A549 (cell line): ENCODE measurements at regions not wholly inside any gene's neighbourhood (a gene's known extent, or its start where the extent isn't known, plus 50 kb on each side); places are given as distances from the start of the nearest gene placed in this dataset.

Experiments
- ATAC-seq, 2 experiments: fragments of 200-7000 bp in 1 of 2; fragments of >200 bp in 1 of 2; cut with Nextera tagmentation in 1 of 2; cut with Tn5 transposase in 1 of 2; 3 replicates each; pipeline versions ENCODE4 v1.8.0 to v1.9.1; 2018 to 2020; ENCODE audit warnings: mild to moderate bottlenecking in 1 of 2, moderate library complexity in 1 of 2
- CTCF ChIA-PET: fragments of 300-600 bp; sonication (Branson Sonifier 250); formaldehyde crosslinking; extraction: SDS; loops from one replicate; lab custom pipeline; 2021; ENCODE audit warnings: antibody characterized with exemption, inconsistent platforms; lab: Yijun Ruan, JAX
- POLR2A ChIA-PET: fragments of 350-600 bp; formaldehyde crosslinking; extraction: SDS; loops from one replicate; lab custom pipeline; 2021; ENCODE audit warnings: antibody characterized with exemption, inconsistent platforms; lab: Yijun Ruan, JAX
- DNase-seq, 2 experiments: peaks; one replicate each; pipeline versions ENCODE4 v3.0.0 to v3.0.0-alpha.2; 2011 to 2016; ENCODE audit warnings: low read depth in 1 of 2, low spot score in 1 of 2
- FAIRE-seq: peaks from 2 replicates; lab custom pipeline; 2011; peaks lifted over from hg19 to GRCh38; lab: Jason Lieb, UNC
- H3K27ac ChIP-seq, 2 experiments: fragments of >200 bp; sonication (Bioruptor Twin); formaldehyde crosslinking; 3 replicates each; pipeline ENCODE4 v1.5.1; 2016 to 2017
- H3K4me1 ChIP-seq: fragments of >200 bp; sonication (Bioruptor Twin); formaldehyde crosslinking; 3 replicates; pipeline ENCODE4 v1.6.1; 2016
- H3K4me2 ChIP-seq: fragments of >200 bp; sonication (Bioruptor Twin); formaldehyde crosslinking; 3 replicates; pipeline ENCODE4 v1.6.1; 2016
- H3K4me3 ChIP-seq: fragments of >200 bp; sonication (Bioruptor Twin); formaldehyde crosslinking; 3 replicates; pipeline ENCODE4 v1.5.1; 2016
- H3K9me3 ChIP-seq: fragments of >200 bp; sonication (Bioruptor Twin); formaldehyde crosslinking; 3 replicates; pipeline ENCODE4 v1.6.1; 2016
- BCL3 ChIP-seq: fragments of >200 bp; sonication (Bioruptor Twin); formaldehyde crosslinking; IDR thresholded peaks from 3 replicates; pipeline ENCODE4 v1.6.1; 2016
- CBX2 ChIP-seq: fragments of 200-600 bp; sonication (generic); IDR thresholded peaks from 2 replicates; pipeline ENCODE4 v1.6.1; 2016; ENCODE audit warnings: low read depth, mild to moderate bottlenecking, borderline replicate concordance
- E2F6 ChIP-seq: IDR thresholded peaks from 2 replicates; pipeline ENCODE4 v1.6.1; 2012; ENCODE audit warnings: low read depth, borderline replicate concordance
- FOSL2 ChIP-seq, 2 experiments: fragments of 450-650 bp in 1 of 2; fragments of >200 bp in 1 of 2; sonication (Bioruptor Twin) in 1 of 2; formaldehyde crosslinking; IDR thresholded peaks; 2 replicates each; pipeline versions ENCODE4 v1.5.0 to v1.6.1; 2016 to 2020; ENCODE audit warnings: mild to moderate bottlenecking in 1 of 2, moderate library complexity in 1 of 2
- HES2 ChIP-seq: fragments of >200 bp; sonication (Bioruptor Twin); formaldehyde crosslinking; IDR thresholded peaks from 2 replicates; pipeline ENCODE4 v1.6.1; 2016
- HEYL ChIP-seq: fragments of 250-450 bp; sonication (Bioruptor Pico); IDR thresholded peaks from 2 replicates; pipeline ENCODE4 v1.8.0; 2021; ENCODE audit warnings: mild to moderate bottlenecking, moderate library complexity
- MAFK ChIP-seq: fragments of 450-650 bp; IDR thresholded peaks from 2 replicates; pipeline ENCODE4 v1.6.1; 2014; ENCODE audit not compliant: partially characterized antibody
- MAZ ChIP-seq: fragments of 150-350 bp; IDR thresholded peaks from 2 replicates; pipeline ENCODE4 v1.6.1; 2014; ENCODE audit warnings: antibody characterized with exemption, low read depth, low read length, borderline replicate concordance
- MYC ChIP-seq: IDR thresholded peaks from 2 replicates; pipeline ENCODE4 v1.6.1; 2012; ENCODE audit warnings: mild to moderate bottlenecking, inconsistent platforms, low read length, improper control_type of control experiment, borderline replicate concordance
- NFE2L2 ChIP-seq: fragments of 150-350 bp; conservative IDR thresholded peaks from 2 replicates; pipeline ENCODE4 v1.6.1; 2014; ENCODE audit warnings: low read length
- NR3C1 ChIP-seq: fragments of >200 bp; sonication (Bioruptor Twin); formaldehyde crosslinking; IDR thresholded peaks from 3 replicates; pipeline ENCODE4 v1.6.1; 2017
- PBX3 ChIP-seq: IDR thresholded peaks from 2 replicates; pipeline ENCODE4 v1.6.1; 2012
- PHF8 ChIP-seq: fragments of 200-600 bp; sonication (generic); IDR thresholded peaks from 2 replicates; pipeline ENCODE4 v1.6.1; 2016; ENCODE audit warnings: low read depth, mild to moderate bottlenecking, antibody characterized with exemption, moderate library complexity, borderline replicate concordance
- POLR2A ChIP-seq: IDR thresholded peaks from 2 replicates; pipeline ENCODE4 v1.6.1; 2012; ENCODE audit warnings: mild to moderate bottlenecking, low read length
- RAD21 ChIP-seq, 2 experiments: fragments of >200 bp in 1 of 2; sonication (Bioruptor Twin) in 1 of 2; formaldehyde crosslinking in 1 of 2; IDR thresholded peaks in 1 of 2; conservative IDR thresholded peaks in 1 of 2; 2 replicates in 1 of 2; 3 replicates in 1 of 2; pipeline ENCODE4 v1.6.1; 2012 to 2018; ENCODE audit warnings: inconsistent platforms in 1 of 2
- RARB ChIP-seq: fragments of 250-450 bp; sonication (Bioruptor Pico); IDR thresholded peaks from 2 replicates; pipeline ENCODE4 v1.8.0; 2021; ENCODE audit warnings: mild to moderate bottlenecking, moderate library complexity
- REST ChIP-seq: fragments of 200-600 bp; sonication (generic); IDR thresholded peaks from 2 replicates; pipeline ENCODE4 v1.6.1; 2016; ENCODE audit warnings: antibody characterized with exemption, mild to moderate bottlenecking, moderate library complexity
- ZC3H11A ChIP-seq: fragments of 450-650 bp; IDR thresholded peaks from 2 replicates; pipeline ENCODE4 v1.6.1; 2014; ENCODE audit warnings: antibody characterized with exemption, mild to moderate bottlenecking
- WGBS: methylation state at CpG from one replicate; pipeline ENCODE4 v1.1.6; 2017; ENCODE audit errors: missing lambda C conversion rate; 5-methylcytosine and 5-hydroxymethylcytosine counted together

DNA sequence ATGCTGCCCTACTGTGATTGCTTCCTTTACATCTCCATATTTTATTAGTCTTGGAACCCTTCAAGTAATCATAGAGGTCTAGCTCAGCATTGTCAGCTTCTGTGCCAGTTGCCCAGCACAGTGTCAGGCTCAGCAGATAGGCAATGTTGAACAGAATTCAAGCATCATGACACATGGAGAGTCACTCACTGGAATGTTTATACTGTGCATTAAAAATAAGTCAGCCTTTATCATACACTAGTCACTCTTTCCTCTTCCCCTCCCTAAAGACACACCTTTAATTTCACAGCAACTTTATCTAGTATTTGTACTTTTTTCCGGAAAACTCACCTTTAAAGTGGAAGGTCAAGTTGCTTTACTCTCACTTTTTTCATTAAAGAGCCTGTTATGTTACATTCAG lies 253.8 kb upstream of the CDH11 start:
- TF ChIP-seq BCL3 (no peak), HEYL (CRISPR knock-in tag) (no peak), POLR2A (no peak), MAFK (no peak), ZC3H11A (no peak), REST (no peak), RAD21 (conservative IDR thresholded peaks at IDR 0.05 in 1 of 2, IDR thresholded peaks at IDR 0.05 in 1 of 2) (no peak), CBX2 (no peak), MYC (no peak)
- ChIA-PET CTCF (no interaction called here), POLR2A (no interaction called here)
- no peak overlapping the region for H3K4me3 ChIP-seq
- H3K27ac ChIP-seq: no peak overlapping the region
- no peak overlapping the region for H3K4me2 ChIP-seq
- WGBS: 3% methylated on average over 1 of the region's 1 CpG
- no peak for DNase-seq
- H3K4me1 ChIP-seq: no peaks in the 10 kb centered on the region
- H3K9me3 ChIP-seq: no peaks in the 10 kb centered on the region
- no peak for ATAC-seq
- FAIRE-seq: no peak

DNA sequence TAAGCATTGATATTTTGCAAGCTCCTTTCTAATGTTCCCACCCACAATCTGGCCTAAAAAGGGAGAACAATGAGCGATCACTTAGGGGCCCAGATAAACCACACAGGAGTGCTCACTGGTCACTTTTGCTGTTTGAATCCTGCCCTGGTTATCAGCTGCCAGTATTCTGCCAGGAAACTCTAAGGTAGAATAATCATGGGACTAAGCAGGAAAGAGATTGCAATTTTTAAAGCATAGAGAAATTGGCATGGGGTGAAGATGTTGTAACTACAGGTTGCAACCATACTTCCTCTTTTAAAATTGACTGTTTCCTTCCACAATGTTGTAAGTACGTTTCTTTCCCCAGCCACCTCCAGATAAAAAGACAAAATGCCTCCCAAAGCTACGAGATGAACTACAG lies 251.2 kb upstream of the CDH11 start:
- H3K4me2 ChIP-seq: no peak overlapping the region
- H3K4me1 ChIP-seq: no peaks in the 10 kb centered on the region
- ChIA-PET POLR2A (no interaction called here), CTCF (no interaction called here)
- no peak for ATAC-seq
- H3K9me3 ChIP-seq: no peaks in the 10 kb centered on the region
- FAIRE-seq: no peak
- no peak overlapping the region for H3K4me3 ChIP-seq
- DNase-seq: no peak
- WGBS: 2% methylated on average over 3 of the region's 3 CpGs
- TF ChIP-seq RAD21 (conservative IDR thresholded peaks at IDR 0.05 in 1 of 2, IDR thresholded peaks at IDR 0.05 in 1 of 2): no peak
- no peak for TF ChIP-seq NR3C1
- TF ChIP-seq MAZ: no peak
- no peak for TF ChIP-seq HES2
- no peak for TF ChIP-seq RARB (CRISPR knock-in tag)
- TF ChIP-seq PHF8: no peak
- TF ChIP-seq FOSL2 (IDR thresholded peaks at IDR 0.05): no peak
- no peak for TF ChIP-seq FOSL2 (CRISPR knock-in tag; IDR thresholded peaks at IDR 0.05)
- TF ChIP-seq, all 56 proteins: peak for 0
- no peak overlapping the region for H3K27ac ChIP-seq

DNA sequence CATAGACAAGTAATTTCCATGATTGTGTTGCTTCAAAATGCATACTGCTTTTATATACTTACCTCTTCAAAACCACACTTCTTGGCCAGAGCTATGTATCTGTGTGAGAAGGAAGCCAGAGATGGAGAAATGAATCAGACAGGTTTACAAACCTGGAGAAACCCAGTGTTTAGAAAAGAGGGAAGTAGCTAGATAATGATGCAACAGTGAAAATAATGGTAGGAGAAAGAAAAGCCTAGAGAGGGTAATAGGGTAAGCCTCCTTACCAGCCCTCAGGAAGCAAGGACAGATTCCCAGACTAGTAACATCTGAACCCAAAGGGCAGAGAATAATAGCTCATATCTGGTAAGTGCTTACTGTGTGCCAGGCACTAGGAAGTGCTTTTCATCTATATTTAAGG lies 250.3 kb upstream of the CDH11 start:
- CTCF ChIA-PET: interaction anchor here (0.6 kb wide), 1 partner anchor 25 kb away, joined by 3 read pairs; no protein-coding TSS in a partner anchor
- POLR2A ChIA-PET: no interaction called here
- ATAC-seq: no peak
- H3K4me1 ChIP-seq: no peaks in the 10 kb centered on the region
- no peak for DNase-seq
- no peak overlapping the region for H3K4me2 ChIP-seq
- H3K27ac ChIP-seq: no peak overlapping the region
- H3K9me3 ChIP-seq: no peaks in the 10 kb centered on the region
- FAIRE-seq: no peak
- no peak overlapping the region for H3K4me3 ChIP-seq
- no peak for TF ChIP-seq MAFK
- TF ChIP-seq RARB (CRISPR knock-in tag): no peak
- no peak for TF ChIP-seq PBX3
- no peak for TF ChIP-seq NFE2L2
- TF ChIP-seq E2F6: no peak
- TF ChIP-seq, all 56 proteins: peak for 0
